NCI-H2196 treated with DMSO at 0.1 percent for 48 hours (cell line): ENCODE measurements at regions not wholly inside any gene's neighbourhood (a gene's known extent, or its start where the extent isn't known, plus 50 kb on each side); places are given as distances from the start of the nearest gene placed in this dataset.
A peak's percentile ranks its signal among the peaks of the same experiment; 100 is the strongest.

Source experiments
- DNase-seq: peaks from one replicate; lab custom pipeline; 2025; ENCODE audit not compliant: unreplicated experiment; lab: John Stamatoyannopoulos, UW

DNA sequence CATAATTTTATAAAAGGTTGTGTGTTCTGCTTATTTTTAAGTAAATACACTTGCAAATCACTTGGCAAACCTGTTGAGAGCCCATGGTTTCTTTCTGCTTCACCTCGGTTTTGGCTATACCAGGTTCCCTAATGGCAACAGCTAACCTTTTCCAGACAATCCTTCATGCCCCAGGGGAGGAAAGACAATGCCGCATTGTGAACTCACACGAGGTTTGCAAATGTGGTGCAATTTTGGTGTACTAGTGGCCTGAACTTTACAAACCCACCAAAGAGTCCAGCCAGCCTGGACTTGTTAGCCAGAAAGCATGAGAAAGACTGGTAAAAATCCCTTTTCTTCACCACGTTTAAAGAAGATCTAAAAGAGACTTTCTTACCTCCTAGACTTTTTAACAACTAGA, 84.8 kb upstream of the SOX4 start:
- no peak for DNase-seq

DNA sequence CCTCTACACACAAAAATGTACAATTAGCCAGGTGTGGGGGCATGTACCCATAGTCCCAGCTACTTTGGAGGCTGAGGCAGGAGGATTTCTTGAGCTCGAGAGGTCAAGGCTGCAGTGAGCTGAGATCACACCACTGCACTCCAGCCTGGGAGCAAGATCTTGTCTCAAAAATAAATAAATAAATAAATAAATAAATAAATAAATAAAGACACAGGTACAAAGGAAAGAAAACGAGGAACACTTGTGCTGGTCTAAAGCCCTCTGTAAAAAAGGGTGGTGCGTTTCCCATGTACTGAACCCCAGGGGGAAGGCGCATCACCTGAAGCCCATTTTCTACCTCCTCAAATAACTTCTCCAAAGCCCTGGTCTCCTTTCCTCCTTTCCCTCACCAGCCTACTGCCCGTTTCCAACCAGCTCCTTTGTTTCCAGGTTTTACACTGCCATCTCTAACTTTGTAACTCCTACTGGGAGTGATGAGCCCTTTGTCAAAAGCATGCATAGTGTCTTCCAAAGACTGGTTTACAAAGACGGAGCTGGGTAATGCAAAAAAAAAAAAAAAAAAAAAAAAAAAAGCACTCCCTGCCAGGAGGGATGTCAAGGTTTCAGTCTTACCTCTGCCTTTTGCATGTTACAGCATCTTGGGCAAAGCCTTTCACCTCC, 81.5 kb upstream of the SOX4 start:
- no peak for DNase-seq

DNA sequence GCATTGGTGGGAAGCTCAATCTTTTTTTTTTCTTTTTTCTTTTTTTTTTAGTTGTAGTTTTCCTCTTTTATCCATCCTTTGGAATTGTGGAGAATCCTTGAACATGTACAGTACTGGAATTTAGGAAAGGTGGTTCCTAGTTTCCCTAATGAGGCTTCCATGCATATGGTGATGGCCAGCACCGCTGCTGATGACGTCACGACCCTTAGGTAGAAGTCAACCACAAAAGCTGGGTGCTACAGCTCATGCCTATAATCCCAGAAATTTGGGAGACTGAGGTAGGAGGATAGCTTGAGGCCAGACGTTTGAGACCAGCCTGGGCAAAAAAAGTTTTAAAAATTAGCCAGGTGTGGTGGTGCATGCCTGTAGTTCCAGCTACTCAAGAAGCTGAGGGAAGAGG, 79.3 kb upstream of the SOX4 start:
- no peak for DNase-seq

DNA sequence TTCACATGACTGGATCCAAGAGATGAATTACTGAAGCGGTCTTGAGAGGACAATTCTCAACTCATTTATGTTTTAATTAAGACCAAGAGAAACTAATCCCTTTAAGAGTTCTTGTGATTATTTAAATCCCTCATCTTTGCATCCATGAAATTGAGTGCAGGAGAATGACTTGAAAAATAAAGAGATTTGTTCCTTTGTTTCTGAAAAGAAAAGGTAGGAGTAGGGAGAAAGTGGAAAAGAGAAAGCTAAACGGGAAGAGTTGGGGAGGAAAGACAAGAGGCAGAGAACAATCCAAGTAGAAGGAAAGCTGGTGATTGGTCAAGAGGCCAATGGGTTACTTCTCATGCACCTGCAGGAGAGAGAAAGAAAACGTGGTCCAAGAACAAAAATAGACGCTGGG, 75.2 kb upstream of the SOX4 start:
- no peak for DNase-seq

DNA sequence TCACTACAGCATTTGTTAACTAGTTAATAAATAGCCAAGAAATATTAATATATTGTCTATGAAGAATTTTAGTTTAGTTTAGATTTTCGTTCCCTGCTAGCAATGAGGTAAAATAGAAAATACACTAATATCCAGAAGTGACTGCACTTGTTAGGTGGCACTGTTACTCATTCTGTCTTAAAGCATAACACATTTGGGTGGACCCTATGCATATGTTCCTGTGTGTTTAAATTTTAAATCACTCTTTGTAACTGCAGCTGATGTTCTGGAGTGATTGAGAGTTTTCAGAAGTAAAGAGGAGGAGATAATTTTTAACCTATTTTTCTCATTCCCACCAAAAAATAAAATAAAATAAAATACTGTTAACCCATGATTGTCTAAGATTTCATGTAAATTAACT, 73.9 kb upstream of the SOX4 start:
- no peak for DNase-seq

DNA sequence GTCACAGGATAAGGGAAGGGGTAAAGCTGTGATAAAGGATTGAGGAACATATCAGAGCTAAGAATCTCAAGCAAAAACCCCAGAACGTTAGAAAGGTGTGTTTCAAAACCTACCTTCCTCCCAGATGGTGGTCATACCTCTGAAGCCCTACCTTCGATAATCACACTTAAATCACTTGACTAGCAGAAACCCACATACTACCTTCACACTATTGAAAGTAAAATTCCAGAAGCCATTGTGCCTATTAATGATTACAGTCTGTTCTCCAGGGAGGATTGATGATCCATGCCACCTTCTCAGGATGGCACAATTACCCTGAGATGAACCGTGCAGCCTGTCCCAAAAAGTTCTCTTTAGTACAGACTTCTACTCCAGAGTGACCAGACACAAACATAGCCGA, 72.3 kb upstream of the SOX4 start:
- DNase-seq = no peak

DNA sequence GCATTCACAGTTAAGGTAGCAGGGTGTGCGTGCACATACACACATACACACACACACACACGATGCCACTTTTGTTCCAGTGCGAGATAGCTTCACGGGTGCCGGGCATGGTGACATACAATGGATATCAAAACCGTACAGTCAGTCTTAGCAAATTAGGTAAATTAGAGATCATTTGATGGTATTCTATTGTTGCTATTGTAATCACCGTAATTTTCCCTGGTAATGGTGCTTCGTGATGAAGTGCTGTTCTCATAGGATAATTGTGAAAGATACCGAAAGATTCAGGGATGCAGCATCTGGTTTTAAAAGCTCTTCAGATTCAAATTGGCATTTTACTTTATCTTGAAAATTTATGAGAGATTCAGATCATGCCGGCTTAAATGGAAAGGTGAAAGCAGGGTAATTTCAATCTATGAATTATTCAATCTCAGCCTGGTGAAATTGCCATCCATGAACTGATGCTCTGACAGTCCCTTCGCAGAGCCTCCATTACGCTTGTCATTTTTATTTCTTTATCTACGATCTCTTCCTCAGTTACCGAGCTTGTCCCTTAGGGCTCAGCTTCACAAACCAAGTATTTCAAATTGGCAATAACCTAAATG, 71.3 kb upstream of the SOX4 start:
- no peak for DNase-seq

DNA sequence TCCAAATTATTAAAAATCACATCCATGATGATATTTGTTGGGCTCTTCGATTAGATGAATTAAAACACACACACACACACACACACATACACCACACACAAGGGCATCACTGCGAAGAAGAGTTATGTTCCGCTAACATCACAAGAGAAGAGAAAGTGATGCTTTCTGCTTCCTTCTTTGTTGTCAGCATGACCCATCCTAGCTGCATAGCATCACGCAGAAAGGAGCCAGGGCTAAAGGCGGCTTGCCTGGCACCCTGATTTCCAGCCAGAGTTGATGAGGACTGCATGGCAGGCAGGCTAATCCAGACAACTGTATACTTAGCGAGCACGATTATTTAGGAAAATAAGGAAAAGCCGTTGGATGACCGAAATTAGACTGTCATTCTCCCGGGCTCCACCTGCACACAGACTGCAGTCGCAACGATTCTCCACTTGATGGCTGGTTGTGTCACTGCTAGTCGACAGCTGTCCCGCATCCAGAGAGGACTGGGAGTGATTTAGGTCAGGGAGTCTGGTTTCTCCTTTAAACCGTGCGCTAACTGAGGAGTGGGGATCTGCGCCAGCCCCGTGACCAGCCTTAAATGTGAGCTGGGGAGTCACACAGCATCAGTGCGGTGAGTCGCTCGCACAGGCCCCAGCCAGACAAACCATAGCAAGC, 70.6 kb upstream of the SOX4 start:
- DNase-seq = no peak

DNA sequence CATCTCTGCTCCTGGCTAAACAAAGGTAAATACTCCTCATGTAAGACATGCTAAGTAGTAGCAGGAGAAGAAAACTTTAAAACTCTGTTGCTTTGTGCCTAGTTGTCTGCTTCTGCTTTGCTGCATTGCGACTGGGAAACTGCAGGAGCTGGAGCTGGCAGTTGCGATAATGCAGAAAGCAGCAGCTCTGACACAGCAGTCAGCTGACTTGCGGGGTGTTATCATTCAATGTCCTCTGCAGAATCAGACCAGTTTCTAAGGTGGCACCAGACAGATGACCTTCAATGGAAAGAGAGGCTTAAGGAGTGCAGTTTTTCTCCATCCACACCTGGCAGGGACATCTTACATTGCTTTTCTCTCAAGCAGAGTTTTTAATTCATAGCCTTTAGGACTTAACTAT, 69.9 kb upstream of the SOX4 start:
- DNase-seq = no peak

DNA sequence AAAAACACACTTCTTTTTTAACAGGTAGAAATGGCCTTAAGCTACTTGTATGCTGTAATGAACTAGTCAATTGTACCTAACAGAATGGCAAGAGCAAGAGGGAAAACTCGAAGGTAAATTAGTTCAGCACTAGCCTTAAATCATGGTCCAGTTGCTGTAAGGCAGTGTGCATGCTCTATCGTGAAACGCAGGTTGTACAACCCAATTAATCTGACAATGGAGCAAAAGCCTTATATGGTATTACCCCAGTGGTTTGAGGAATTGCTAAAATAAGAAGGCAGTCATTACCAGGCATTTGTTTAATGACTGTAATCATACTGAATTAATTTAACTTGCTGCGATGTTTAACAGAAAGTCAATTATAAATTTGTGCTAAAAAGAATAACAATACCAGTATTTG, 69.3 kb upstream of the SOX4 start:
- DNase-seq = no peak

DNA sequence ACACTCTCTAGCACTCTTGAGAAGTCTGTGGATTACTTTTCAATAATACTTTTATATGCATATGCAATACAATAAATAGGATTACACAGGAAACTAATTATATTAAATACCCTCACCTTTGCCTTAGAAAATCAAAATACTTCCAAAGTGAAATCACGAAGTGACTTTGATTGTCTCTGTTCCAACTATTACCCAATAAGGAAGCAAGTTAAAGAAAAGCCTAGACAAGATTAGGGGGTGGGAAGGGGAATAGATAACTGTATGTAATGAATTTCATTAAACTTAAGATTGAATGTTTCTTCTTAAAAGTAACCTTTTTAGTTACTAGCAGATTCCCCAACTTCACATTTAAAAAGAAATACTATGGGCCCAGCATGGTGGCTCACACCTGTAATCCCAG, 66.6 kb upstream of the SOX4 start:
- no peak for DNase-seq

DNA sequence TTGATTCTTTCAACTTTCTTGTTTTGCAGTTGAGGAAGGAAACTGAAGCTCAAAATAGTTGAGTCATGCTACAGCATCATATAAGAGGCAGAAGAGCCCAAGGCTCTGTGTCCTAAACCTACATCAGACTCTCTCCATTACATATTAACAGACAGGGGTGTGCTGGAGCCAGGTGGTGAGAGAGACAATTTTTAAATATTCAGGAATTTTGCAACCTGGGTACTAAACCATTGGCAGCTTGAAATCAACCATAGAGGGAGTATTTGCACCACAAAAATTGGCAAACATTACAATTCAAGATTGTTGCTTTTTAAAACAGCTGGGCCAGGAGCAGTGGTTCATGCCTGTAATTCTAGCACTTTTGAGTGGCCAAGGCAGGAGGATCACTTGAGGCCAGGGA, 65.8 kb upstream of the SOX4 start:
- no peak for DNase-seq

DNA sequence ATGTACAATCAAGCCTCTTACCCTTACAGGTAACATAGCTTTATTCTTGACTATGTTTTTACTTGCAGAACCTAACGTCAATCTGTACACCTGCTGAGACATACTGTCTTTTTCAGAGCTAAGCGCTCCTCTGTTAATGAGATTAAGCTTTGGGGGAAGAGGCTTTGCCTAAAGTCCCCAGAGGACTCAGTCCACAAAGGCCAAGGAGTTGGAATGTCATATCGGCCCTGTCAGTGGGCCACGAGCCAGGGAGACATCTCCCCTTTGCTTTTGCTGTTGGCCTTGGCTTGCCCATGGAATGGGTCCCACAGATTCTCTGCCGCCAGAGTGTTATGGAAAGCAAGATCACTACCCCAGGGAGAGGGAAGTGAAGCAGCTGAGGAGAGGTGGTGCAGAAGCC, 64.1 kb upstream of the SOX4 start:
- DNase-seq = no peak

DNA sequence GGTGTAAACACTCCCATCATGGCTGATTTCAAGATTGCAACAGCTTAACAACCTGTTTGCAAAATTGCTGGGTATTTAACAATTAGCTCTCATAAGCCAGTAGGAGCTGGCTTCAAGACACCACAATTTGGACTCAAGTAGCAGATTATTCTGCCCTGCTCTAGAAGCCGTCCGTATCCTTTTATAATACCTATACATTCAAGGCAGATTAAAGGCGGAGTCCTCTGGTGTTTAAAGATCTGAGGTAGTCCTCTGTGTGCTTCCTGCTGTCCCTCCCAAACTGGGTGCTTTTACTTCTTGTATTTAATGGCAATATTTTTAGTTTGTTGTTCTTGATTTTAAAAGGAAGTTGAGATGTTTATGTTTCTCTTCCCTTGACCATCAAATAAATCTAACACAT, 62.2 kb upstream of the SOX4 start:
- DNase-seq = no peak

DNA sequence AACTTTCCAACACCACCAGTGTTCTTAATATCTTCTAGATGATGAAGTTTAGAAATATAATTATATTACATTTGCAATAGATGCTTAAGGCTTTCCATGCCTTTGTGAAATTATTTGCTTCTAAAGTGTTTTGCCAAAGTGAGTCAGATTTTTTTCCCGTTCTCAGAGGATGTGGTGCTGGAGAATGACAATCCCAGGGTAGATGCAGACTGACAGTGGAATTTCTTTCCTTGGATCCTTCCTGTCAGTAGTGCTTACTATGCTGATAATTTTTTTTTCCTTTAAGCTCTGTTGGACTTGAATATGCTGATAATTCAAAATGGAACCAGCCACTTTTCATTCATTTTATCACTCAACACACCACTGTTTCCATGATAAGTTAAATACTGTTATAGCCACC, 59.9 kb upstream of the SOX4 start:
- no peak for DNase-seq

DNA sequence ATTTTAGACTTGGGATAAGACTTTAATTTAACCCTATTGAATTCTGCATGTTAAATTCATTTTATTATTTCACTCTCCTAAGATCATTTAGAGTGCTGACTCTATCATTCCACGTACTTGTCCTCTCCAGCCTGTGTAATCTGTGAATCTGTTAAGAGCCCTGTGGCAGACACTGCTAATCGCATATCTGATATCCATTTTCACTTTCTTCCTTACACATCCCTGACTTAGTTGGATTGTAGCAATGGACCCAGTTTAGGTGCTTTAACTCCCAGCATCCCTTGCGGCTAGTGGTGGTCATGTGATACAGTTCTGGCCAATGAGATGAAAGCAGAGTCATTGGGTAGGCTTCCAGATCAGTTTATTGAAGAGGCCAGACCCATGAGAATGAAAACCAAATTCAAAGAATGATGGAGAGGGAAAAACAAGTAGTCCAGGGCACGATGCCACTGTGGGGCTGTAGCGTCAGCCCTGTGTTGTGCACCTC, 57.2 kb upstream of the SOX4 start:
- DNase-seq = no peak

DNA sequence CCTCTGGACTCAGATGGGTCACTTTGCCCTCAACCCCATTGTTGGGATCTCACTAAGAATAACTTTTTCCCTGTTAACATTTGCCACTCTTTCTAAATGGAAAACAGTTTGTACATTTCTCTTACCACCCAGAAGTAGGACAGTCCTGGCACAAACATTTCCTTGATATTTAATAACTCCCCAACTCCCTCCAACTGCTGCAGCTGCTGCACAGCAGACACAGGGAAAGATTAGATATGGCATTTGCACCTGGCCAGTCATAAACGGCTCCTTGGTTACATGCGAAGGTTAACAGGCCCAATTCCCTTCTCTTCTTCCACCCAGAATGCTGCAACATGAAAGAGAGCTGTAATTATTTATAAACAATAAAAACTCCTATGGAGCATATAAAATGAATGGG, 55.9 kb upstream of the SOX4 start:
- DNase-seq = peak; percentile 27

DNA sequence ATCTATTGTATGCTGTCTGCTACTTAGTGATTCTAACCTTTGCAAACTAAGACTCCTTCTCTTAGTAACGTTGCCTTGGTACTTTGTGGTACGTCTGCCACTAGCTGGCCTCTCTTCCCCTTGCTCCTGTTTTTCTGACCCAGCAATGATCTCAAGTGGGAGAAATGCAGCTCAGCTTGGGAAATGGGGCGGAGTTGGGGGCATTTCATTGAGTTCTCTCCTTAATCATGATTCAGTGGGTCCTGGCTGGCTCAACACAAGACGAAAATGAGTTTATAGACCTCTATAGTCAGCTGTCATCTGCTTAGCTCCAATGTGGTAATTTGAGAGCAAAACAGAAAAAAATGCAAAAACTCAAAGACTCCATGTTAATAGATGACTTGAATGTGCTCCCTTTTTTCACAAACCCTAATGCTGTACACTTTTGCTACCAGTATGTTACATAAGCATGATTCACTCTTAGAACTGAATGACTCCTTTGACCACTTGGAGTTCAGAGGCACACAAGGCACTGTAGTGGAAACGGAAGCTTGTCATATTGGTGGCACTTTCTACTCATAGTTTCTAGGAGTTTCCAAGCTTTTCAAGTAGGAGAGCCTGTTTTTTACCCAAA, 55.3 kb upstream of the SOX4 start:
- DNase-seq = no peak

DNA sequence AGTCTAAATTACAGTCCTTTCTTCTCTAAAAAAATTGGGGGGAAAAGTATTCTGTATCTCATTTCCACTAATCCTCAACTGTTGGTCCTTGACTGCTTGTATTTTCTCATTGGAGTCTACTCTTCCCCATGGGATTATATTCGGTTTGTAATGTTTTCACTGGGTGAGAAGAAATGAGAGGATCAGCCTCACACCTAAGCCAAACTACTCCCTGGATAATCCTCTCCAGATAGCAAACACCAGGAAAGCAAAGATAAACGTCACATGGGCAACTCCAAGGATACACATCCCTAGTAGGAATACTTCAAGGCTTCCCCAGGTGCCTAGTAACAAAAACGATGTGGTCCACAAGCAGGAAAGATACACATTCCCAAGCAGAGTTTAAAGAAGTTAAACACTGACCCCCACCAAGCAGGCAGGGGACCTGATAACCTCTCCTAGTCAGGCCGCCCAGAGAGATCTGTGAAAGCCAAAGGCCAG, 53.9 kb upstream of the SOX4 start:
- DNase-seq = no peak
